Prostate gland (tissue), 2 donors: ENCODE measurements at regions not wholly inside any gene's neighbourhood (a gene's known extent, or its start where the extent isn't known, plus 50 kb on each side); places are given as distances from the start of the nearest gene placed in this dataset.

ENCODE experiments used
- DNase-seq: peaks from one replicate; pipeline ENCODE4 v3.0.0-alpha.2; 2019; ENCODE audit warnings: low spot score
- H3K27ac ChIP-seq, 2 donors: fragments of 200-600 bp; sonication (generic); 2 replicates each; pipeline ENCODE4 v1.5.1; 2017 to 2019
- H3K27me3 ChIP-seq: fragments of 200-600 bp; sonication (generic); replicated peaks from 2 replicates; pipeline ENCODE4 v1.5.1; 2019; ENCODE audit not compliant: insufficient read depth
- H3K36me3 ChIP-seq, 2 donors: fragments of 200-600 bp; sonication (generic); 1 replicate in 1 of 2; 2 replicates in 1 of 2; pipeline versions ENCODE4 v1.5.1 to v1.8.1; 2017 to 2019
- H3K4me1 ChIP-seq: fragments of 200-600 bp; sonication (generic); replicated peaks from 2 replicates; pipeline ENCODE4 v1.5.1; 2019
- H3K4me3 ChIP-seq, 2 donors: fragments of 200-600 bp; sonication (generic); 2 replicates each; pipeline ENCODE4 v1.5.1; 2017 to 2019
- H3K9me3 ChIP-seq: fragments of 200-600 bp; sonication (generic); 2 replicates; pipeline ENCODE4 v1.5.1; 2017
- CTCF ChIP-seq, 4 experiments: fragments of 200-600 bp in 2 of 4; fragments of 450-650 bp in 2 of 4; sonication (generic) in 2 of 4; IDR thresholded peaks; 1 replicate in 3 of 4; 2 replicates in 1 of 4; pipeline ENCODE4 v1.5.1; 2016 to 2019; ENCODE audit warnings: antibody characterized with exemption in 4 of 4, mild to moderate bottlenecking in 2 of 4, moderate library complexity in 2 of 4
- POLR2A ChIP-seq: fragments of 450-650 bp; IDR thresholded peaks from one replicate; pipeline ENCODE4 v1.6.1; 2016; ENCODE audit warnings: antibody characterized with exemption, mild to moderate bottlenecking
- POLR2AphosphoS5 ChIP-seq: sonication (generic); formaldehyde crosslinking; IDR thresholded peaks from one replicate; pipeline ENCODE4 v1.6.1; 2017; ENCODE audit warnings: antibody characterized with exemption
- WGBS: methylation state at CpG from one replicate; pipeline ENCODE4 v1.1.5; 2018; 5-methylcytosine and 5-hydroxymethylcytosine counted together
- intact Hi-C: fragments of 100-400 bp; cut with DNase I; formaldehyde crosslinking; loops from one replicate; pipeline ENCODE4 v1.14.2; 2022

DNA sequence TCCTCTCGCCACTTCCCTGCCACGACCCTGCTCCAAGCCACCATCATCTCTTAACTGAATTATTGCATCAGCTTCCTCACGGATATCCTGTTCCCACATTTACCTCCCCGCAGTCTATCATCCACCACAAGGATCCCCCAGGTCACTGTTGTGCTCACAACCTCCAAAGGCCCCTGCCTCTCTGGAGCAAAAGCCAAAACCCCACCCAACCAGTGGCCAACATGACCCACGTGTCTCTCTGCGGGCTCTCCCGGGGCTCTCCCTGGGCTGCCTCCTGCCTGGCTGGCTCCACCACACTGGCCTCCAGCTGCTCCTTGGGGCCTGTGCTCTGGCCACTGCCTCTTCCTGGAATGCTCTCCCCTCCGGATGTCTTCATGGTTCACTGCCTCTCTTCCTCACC is 809.3 kb downstream of the UQCRFS1 start:
- 70% methylated on average over 8 of the region's 8 CpGs for WGBS
- peaks cover 4% of the 10 kb centered on the region for H3K27me3 ChIP-seq
- no peaks in the 10 kb centered on the region for H3K4me1 ChIP-seq
- intact Hi-C loops, result no loop called here
- no peaks in the 10 kb centered on the region for H3K9me3 ChIP-seq
- no peaks in the 10 kb centered on the region for H3K36me3 ChIP-seq
- no peak for DNase-seq
- H3K4me3 ChIP-seq, result no peak overlapping the region
- H3K27ac ChIP-seq, result no peak overlapping the region
- TF ChIP-seq POLR2AphosphoS5 (no peak), POLR2A (no peak), CTCF (IDR thresholded peaks at IDR 0.05) (no peak)

DNA sequence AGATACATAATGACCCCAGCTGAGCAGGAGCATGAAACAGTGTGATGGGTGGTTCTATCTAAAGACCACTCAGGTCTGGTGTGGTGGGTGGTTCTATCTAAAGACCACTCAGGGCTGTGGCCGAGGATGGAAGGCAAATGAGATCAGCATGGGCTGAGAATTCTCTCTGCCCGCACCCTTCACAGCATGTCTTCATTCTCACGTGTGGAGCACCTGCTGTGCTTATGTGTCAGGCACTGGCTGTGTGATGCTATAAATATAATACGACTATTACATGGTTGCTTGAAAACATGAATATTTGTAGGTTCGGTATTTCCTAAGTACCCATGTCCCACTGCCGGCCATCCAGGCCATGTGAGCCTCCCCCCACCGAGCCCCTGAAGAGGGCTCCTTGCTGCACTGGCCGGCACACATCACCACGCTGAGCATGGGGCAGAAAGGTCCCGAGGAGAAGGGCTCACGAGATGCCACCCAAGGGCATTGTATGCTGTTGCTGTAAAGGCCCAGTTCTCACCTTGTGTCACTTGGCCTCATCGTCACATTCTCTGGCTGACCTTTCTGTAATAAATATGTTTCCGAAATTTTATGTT is 810.2 kb downstream of the UQCRFS1 start:
- Histone ChIP-seq H3K4me1 (no peaks in the 10 kb centered on the region), H3K9me3 (no peaks in the 10 kb centered on the region), H3K36me3 (no peaks in the 10 kb centered on the region), H3K4me3 (no peak overlapping the region), H3K27ac (no peak overlapping the region), H3K27me3 (peaks cover 4% of the 10 kb centered on the region)
- WGBS, result 75% methylated on average over 13 of the region's 13 CpGs
- intact Hi-C loops, result no loop called here
- no peak for DNase-seq
- no peak for TF ChIP-seq POLR2A
- no peak for TF ChIP-seq POLR2AphosphoS5
- no peak for TF ChIP-seq CTCF (IDR thresholded peaks at IDR 0.05)

GRCh38 chr19:28401739-28402424 is 811.1 kb downstream of the UQCRFS1 start:
- TF ChIP-seq POLR2AphosphoS5, result no peak
- no peak for TF ChIP-seq CTCF (IDR thresholded peaks at IDR 0.05)
- no peak for TF ChIP-seq POLR2A
- intact Hi-C loops, result no loop called here
- Histone ChIP-seq H3K4me1 (no peaks in the 10 kb centered on the region), H3K27me3 (peaks cover 4% of the 10 kb centered on the region), H3K9me3 (no peaks in the 10 kb centered on the region), H3K27ac (no peak overlapping the region), H3K4me3 (no peak overlapping the region), H3K36me3 (no peaks in the 10 kb centered on the region)
- DNase-seq, result no peak
- 45% methylated on average over 8 of the region's 8 CpGs for WGBS

DNA sequence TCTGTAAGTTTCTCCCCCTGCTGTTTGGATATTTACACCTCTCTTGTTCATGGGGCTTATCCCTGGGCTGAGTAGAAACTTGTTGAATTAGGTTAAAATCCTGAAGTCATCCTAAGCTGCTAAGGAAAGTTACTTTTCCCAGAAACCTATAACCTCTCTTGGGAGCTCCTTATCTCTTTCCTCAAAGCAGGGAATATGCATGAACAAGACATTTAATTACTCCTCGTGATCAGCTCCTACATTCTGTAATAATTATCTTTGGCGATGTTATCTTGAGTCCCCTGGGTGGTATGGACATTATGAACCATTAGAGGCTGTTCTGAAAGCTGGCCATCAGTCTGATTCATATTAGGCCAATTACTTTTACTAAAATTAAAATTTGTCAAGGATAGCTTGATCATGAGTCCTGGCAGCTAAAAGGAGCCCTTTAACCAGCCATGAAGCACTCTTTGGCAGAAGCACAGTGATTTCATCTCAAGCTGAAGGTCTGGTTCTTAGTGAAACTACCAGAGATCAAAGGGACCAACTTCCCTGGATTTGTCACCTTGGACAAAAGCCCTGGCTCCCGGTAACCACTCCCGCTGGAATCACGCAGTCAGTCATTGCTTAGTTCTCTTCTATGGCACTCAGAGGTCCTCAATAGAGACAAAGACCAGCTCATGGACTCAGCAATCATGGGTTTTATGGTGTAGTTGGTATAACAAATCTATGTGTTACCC is 811.8 kb downstream of the UQCRFS1 start:
- Histone ChIP-seq H3K4me1 (no peaks in the 10 kb centered on the region), H3K27me3 (peaks cover 4% of the 10 kb centered on the region), H3K27ac (no peak overlapping the region), H3K9me3 (no peaks in the 10 kb centered on the region), H3K4me3 (no peak overlapping the region), H3K36me3 (no peaks in the 10 kb centered on the region)
- no peak for DNase-seq
- intact Hi-C loops, result no loop called here
- whole genome bisulfite sequencing, result 40% methylated on average over 5 of the region's 5 CpGs
- TF ChIP-seq CTCF (IDR thresholded peaks at IDR 0.05) (no peak), POLR2AphosphoS5 (no peak), POLR2A (no peak)
